H1 (cell line): ENCODE measurements at regions not wholly inside any gene's neighbourhood (a gene's known extent, or its start where the extent isn't known, plus 50 kb on each side); places are given as distances from the start of the nearest gene placed in this dataset.

Source experiments
- CTCF ChIA-PET: fragments of 300-600 bp; sonication (Branson Sonifier 250); formaldehyde crosslinking; loops from one replicate; lab custom pipeline; 2021; ENCODE audit not compliant: partially characterized antibody; lab: Charles Lee
- POLR2A ChIA-PET: fragments of 300-600 bp; sonication (Branson Sonifier 250); formaldehyde crosslinking; loops from one replicate; lab custom pipeline; 2021; ENCODE audit warnings: inconsistent platforms; ENCODE audit not compliant: partially characterized antibody; lab: Charles Lee
- DNase-seq, 2 experiments: peaks; one replicate each; pipeline versions ENCODE4 v3.0.0 to v3.0.0-alpha.2; 2010 to 2022; ENCODE audit warnings: low spot score in 2 of 2, low read depth in 1 of 2, mixed read lengths in 1 of 2
- FAIRE-seq: peaks from 2 replicates; lab custom pipeline; 2011; peaks lifted over from hg19 to GRCh38; lab: Jason Lieb, UNC
- H2AFZ ChIP-seq: 2 replicates; pipeline ENCODE4 v1.8.1; 2012; ENCODE audit warnings: low read length, inconsistent platforms
- H2AK5ac ChIP-seq: 2 replicates; pipeline ENCODE4 v1.6.1; 2013; ENCODE audit warnings: low read depth, low read length
- H2BK120ac ChIP-seq: replicated peaks from 2 replicates; pipeline ENCODE3; 2013; ENCODE audit warnings: low read depth, low read length, inconsistent platforms
- H2BK12ac ChIP-seq: 2 replicates; pipeline ENCODE4 v1.6.1; 2013; ENCODE audit warnings: low read depth, low read length
- H2BK15ac ChIP-seq: 2 replicates; pipeline ENCODE4 v1.6.1; 2013; ENCODE audit warnings: low read length
- H2BK20ac ChIP-seq: 2 replicates; pipeline ENCODE4 v1.6.1; 2013; ENCODE audit warnings: low read length
- H2BK5ac ChIP-seq: 2 replicates; pipeline ENCODE4 v1.6.1; 2013; ENCODE audit warnings: low read depth, low read length
- H3K14ac ChIP-seq: 2 replicates; pipeline ENCODE4 v1.6.1; 2013; ENCODE audit warnings: inconsistent platforms; ENCODE audit not compliant: insufficient read length
- H3K18ac ChIP-seq: 2 replicates; pipeline ENCODE4 v1.6.1; 2013; ENCODE audit warnings: low read length; ENCODE audit errors: extremely low read depth
- H3K23ac ChIP-seq: 2 replicates; pipeline ENCODE4 v1.6.1; 2013; ENCODE audit warnings: inconsistent platforms; ENCODE audit not compliant: insufficient read length
- H3K23me2 ChIP-seq: 2 replicates; pipeline ENCODE4 v1.6.1; 2013; ENCODE audit warnings: low read depth, low read length
- H3K27ac ChIP-seq: 2 replicates; pipeline ENCODE4 v1.6.1; 2011; ENCODE audit warnings: low read depth, low read length, inconsistent platforms
- H3K27me3 ChIP-seq, 4 experiments: replicated peaks in 1 of 4; 1 replicate in 1 of 4; 2 replicates in 3 of 4; pipeline versions ENCODE4 v1.6.1 to v1.8.1; 2011 to 2013; ENCODE audit warnings: low read length in 3 of 4, mild to moderate bottlenecking in 3 of 4, inconsistent platforms in 2 of 4, mixed read lengths in 2 of 4, moderate library complexity in 1 of 4; ENCODE audit not compliant: control insufficient read depth in 3 of 4, insufficient read depth in 3 of 4; ENCODE audit errors: extremely low read depth in 1 of 4
- H3K36me3 ChIP-seq, 4 experiments: 2 replicates each; pipeline versions ENCODE4 v1.6.1 to v1.8.1; 2011 to 2013; ENCODE audit warnings: mild to moderate bottlenecking in 4 of 4, low read length in 3 of 4, moderate library complexity in 2 of 4, control low read depth in 1 of 4, inconsistent platforms in 1 of 4; ENCODE audit not compliant: insufficient read depth in 4 of 4, control insufficient read depth in 2 of 4
- H3K4ac ChIP-seq: replicated peaks from 2 replicates; pipeline ENCODE3; 2013; ENCODE audit warnings: low read length, low read depth, mixed read lengths, inconsistent platforms; ENCODE audit not compliant: insufficient read length
- H3K4me1 ChIP-seq, 4 experiments: replicated peaks in 1 of 4; 1 replicate in 1 of 4; 2 replicates in 3 of 4; pipeline versions ENCODE4 v1.6.1 to v1.8.1; 2011 to 2013; ENCODE audit warnings: low read length in 3 of 4, inconsistent platforms in 2 of 4, mixed read lengths in 1 of 4; ENCODE audit not compliant: insufficient read depth in 4 of 4, control insufficient read depth in 3 of 4
- H3K4me2 ChIP-seq, 2 experiments: 2 replicates each; pipeline versions ENCODE4 v1.6.1 to v1.8.1; 2011 to 2013; ENCODE audit warnings: low read depth in 2 of 2, low read length in 2 of 2, control low read depth in 1 of 2, inconsistent platforms in 1 of 2, mild to moderate bottlenecking in 1 of 2; ENCODE audit not compliant: insufficient read depth in 1 of 2
- H3K4me3 ChIP-seq, 4 experiments: fragments of 200-600, 300-600 bp in 1 of 4; sonication (generic), shearing (Covaris generic), sonication (Bioruptor Twin) in 1 of 4; 2 replicates each; pipeline versions ENCODE4 v1.5.1 to v1.8.1; 2011 to 2016; ENCODE audit warnings: low read length in 4 of 4, low read depth in 3 of 4, control low read depth in 2 of 4, inconsistent platforms in 2 of 4, mild to moderate bottlenecking in 2 of 4, mixed read lengths in 1 of 4, moderate library complexity in 1 of 4; ENCODE audit not compliant: insufficient read depth in 2 of 4; ENCODE audit errors: extremely low read depth in 1 of 4
- H3K56ac ChIP-seq: replicated peaks from 2 replicates; pipeline ENCODE3; 2013; ENCODE audit warnings: low read depth, mild to moderate bottlenecking, mixed read lengths, low read length, inconsistent platforms; ENCODE audit not compliant: insufficient read length
- H3K79me1 ChIP-seq: 2 replicates; pipeline ENCODE4 v1.6.1; 2013; ENCODE audit warnings: low read depth, low read length, control low read depth
- H3K79me2 ChIP-seq, 2 experiments: 2 replicates each; pipeline versions ENCODE4 v1.6.1 to v1.8.1; 2012 to 2013; ENCODE audit warnings: low read length in 2 of 2, mild to moderate bottlenecking in 2 of 2, inconsistent platforms in 1 of 2; ENCODE audit not compliant: insufficient read depth in 2 of 2, control insufficient read depth in 1 of 2
- H3K9ac ChIP-seq, 4 experiments: replicated peaks in 1 of 4; 1 replicate in 1 of 4; 2 replicates in 3 of 4; pipeline versions ENCODE4 v1.6.1 to v1.8.1; 2011 to 2013; ENCODE audit warnings: low read depth in 3 of 4, low read length in 3 of 4, control low read depth in 2 of 4, mild to moderate bottlenecking in 2 of 4, moderate library complexity in 2 of 4, inconsistent platforms in 1 of 4; ENCODE audit errors: extremely low read depth in 1 of 4
- H3K9me3 ChIP-seq, 2 experiments: 2 replicates each; pipeline versions ENCODE4 v1.6.1 to v1.8.1; 2012 to 2013; ENCODE audit warnings: mild to moderate bottlenecking in 2 of 2, moderate library complexity in 2 of 2, control low read depth in 1 of 2, inconsistent platforms in 1 of 2, low read depth in 1 of 2, low read length in 1 of 2, mixed read lengths in 1 of 2; ENCODE audit not compliant: insufficient read depth in 2 of 2
- H4K20me1 ChIP-seq, 2 experiments: replicated peaks in 1 of 2; 2 replicates each; pipeline versions ENCODE3 to v1.8.1; 2011 to 2013; ENCODE audit warnings: inconsistent platforms in 2 of 2, low read length in 2 of 2, mild to moderate bottlenecking in 1 of 2; ENCODE audit not compliant: insufficient read depth in 2 of 2, control insufficient read depth in 1 of 2
- H4K5ac ChIP-seq: 2 replicates; pipeline ENCODE4 v1.6.1; 2013; ENCODE audit warnings: low read length, low read depth, mixed read lengths, inconsistent platforms; ENCODE audit not compliant: insufficient read length
- H4K8ac ChIP-seq: 2 replicates; pipeline ENCODE4 v1.8.0; 2013; ENCODE audit warnings: mild to moderate bottlenecking, moderate library complexity, low read length, inconsistent platforms; ENCODE audit not compliant: insufficient read depth; ENCODE audit errors: extremely low read depth
- H4K91ac ChIP-seq: replicated peaks from 2 replicates; pipeline ENCODE3; 2013; ENCODE audit warnings: low read length, mixed read lengths, inconsistent platforms; ENCODE audit not compliant: insufficient read length
- BCL11A ChIP-seq, 2 experiments: IDR thresholded peaks; one replicate each; pipeline ENCODE4 v1.6.1; 2011; ENCODE audit warnings: low read depth in 2 of 2, low read length in 2 of 2, mild to moderate bottlenecking in 2 of 2
- BRCA1 ChIP-seq: IDR thresholded peaks from 2 replicates; pipeline ENCODE4 v1.6.1; 2012; ENCODE audit warnings: low read depth, low read length, improper control_type of control experiment
- CBX8 ChIP-seq: fragments of 300-800, 300-1000 bp; sonication (generic); IDR thresholded peaks from 2 replicates; pipeline ENCODE4 v1.7.1; 2016; ENCODE audit warnings: low read depth, low read length, borderline replicate concordance
- CHD2 ChIP-seq: IDR thresholded peaks from 2 replicates; pipeline ENCODE4 v1.6.1; 2012; ENCODE audit warnings: low read length, improper control_type of control experiment
- EZH2 ChIP-seq: fragments of 200-600 bp; sonication (generic); IDR thresholded peaks from 2 replicates; pipeline ENCODE4 v1.7.1; 2012; ENCODE audit warnings: low read depth, mild to moderate bottlenecking, moderate library complexity, low read length, inconsistent platforms; ENCODE audit not compliant: severe bottlenecking
- GTF2F1 ChIP-seq: IDR thresholded peaks from 2 replicates; pipeline ENCODE4 v1.6.1; 2012; ENCODE audit warnings: low read depth, low read length, improper control_type of control experiment, borderline replicate concordance
- HDAC6 ChIP-seq: IDR thresholded peaks from one replicate; pipeline ENCODE4 v1.7.1; 2012; ENCODE audit warnings: low read depth, mild to moderate bottlenecking, inconsistent platforms, low read length, moderate library complexity
- NANOG ChIP-seq: IDR thresholded peaks from 2 replicates; pipeline ENCODE4 v1.6.1; 2011; ENCODE audit warnings: low read length, low read depth, mild to moderate bottlenecking, inconsistent platforms; ENCODE audit not compliant: insufficient read depth, poor library complexity, severe bottlenecking
- NRF1 ChIP-seq: IDR thresholded peaks from 2 replicates; pipeline ENCODE4 v1.6.1; 2011; ENCODE audit warnings: mild to moderate bottlenecking, low read depth, low read length, improper control_type of control experiment
- TCF12 ChIP-seq: IDR thresholded peaks from 2 replicates; pipeline ENCODE4 v1.6.1; 2011; ENCODE audit warnings: low read depth, mild to moderate bottlenecking, low read length
- YY1 ChIP-seq: IDR thresholded peaks from 2 replicates; pipeline ENCODE4 v1.6.1; 2011; ENCODE audit warnings: low read depth, mild to moderate bottlenecking, low read length
- WGBS, 2 experiments: shearing (Covaris generic) in 1 of 2; methylation state at CpG; one replicate each; pipeline versions ENCODE4 v1.1.6 to v1.1.7; 2013 to 2015; ENCODE audit warnings: low lambda C conversion rate in 2 of 2, mixed read lengths in 2 of 2, inconsistent platforms in 1 of 2, low coverage in 1 of 2, missing lambda C conversion rate in 1 of 2; ENCODE audit not compliant: insufficient replicate concordance in 2 of 2, insufficient coverage in 1 of 2, insufficient read length in 1 of 2; ENCODE audit errors: extremely low coverage in 1 of 2, missing lambda C conversion rate in 1 of 2; 5-methylcytosine and 5-hydroxymethylcytosine counted together
- TF ChIP-seq, protein P1 (sequence below): IDR thresholded peaks from 2 replicates; pipeline ENCODE4 v1.6.1; 2011; ENCODE audit warnings: low read length, improper control_type of control experiment
- TF ChIP-seq, protein P2 (sequence below): IDR thresholded peaks from 2 replicates; pipeline ENCODE4 v1.6.1; 2011; ENCODE audit warnings: low read depth, mild to moderate bottlenecking, low read length; ENCODE audit not compliant: insufficient read depth

DNA sequence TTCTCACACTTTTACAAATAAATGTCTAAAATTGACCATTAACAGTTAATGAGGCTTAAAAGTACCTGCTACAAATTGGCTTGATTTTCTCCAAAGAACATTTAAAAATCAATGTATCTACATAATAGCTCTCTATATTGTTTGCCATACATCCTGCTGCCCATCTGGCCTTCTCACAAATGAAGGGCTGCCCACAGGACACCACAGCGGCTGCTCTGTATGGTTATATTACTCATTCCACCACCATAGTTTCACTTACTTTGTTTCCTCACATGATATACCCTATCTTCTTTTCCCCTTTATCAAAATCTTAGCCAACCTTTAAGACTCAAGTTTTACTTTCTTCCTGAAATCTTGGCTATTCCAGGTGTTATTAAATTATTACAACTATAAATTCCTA is 407.7 kb upstream of the HTR1E start:
- no peaks in the 10 kb centered on the region for H3K4me1 ChIP-seq
- H3K23me2 ChIP-seq, result no peaks in the 10 kb centered on the region
- no peak overlapping the region for H3K18ac ChIP-seq
- H2AFZ ChIP-seq, result no peak overlapping the region
- no peaks in the 10 kb centered on the region for H4K20me1 ChIP-seq
- no peak overlapping the region for H3K4ac ChIP-seq
- no peak overlapping the region for H3K23ac ChIP-seq
- no peak overlapping the region for H4K8ac ChIP-seq
- no peak overlapping the region for H3K4me2 ChIP-seq
- H3K56ac ChIP-seq, result no peak overlapping the region
- H2BK5ac ChIP-seq, result no peak overlapping the region
- H2BK120ac ChIP-seq, result no peak overlapping the region
- H3K27me3 ChIP-seq, result no peaks in the 10 kb centered on the region
- H2BK20ac ChIP-seq, result no peak overlapping the region
- H3K4me3 ChIP-seq, result no peak overlapping the region
- WGBS, 2 experiments, result 81% methylated on average over 1 of the region's 1 CpG; no CpG with 5 or more reads in 1 of the 2 experiments
- no peak overlapping the region for H3K14ac ChIP-seq
- no peak overlapping the region for H3K27ac ChIP-seq
- H2AK5ac ChIP-seq, result no peak overlapping the region
- no peak overlapping the region for H2BK15ac ChIP-seq
- POLR2A ChIA-PET, result no interaction called here
- no peak for FAIRE-seq
- no peak overlapping the region for H2BK12ac ChIP-seq
- no peaks in the 10 kb centered on the region for H3K79me2 ChIP-seq
- H3K9me3 ChIP-seq, result no peaks in the 10 kb centered on the region
- H3K36me3 ChIP-seq, result no peaks in the 10 kb centered on the region
- H4K5ac ChIP-seq, result no peak overlapping the region
- H4K91ac ChIP-seq, result no peak overlapping the region
- no peak for DNase-seq
- CTCF ChIA-PET, result no interaction called here
- no peaks in the 10 kb centered on the region for H3K79me1 ChIP-seq
- no peak overlapping the region for H3K9ac ChIP-seq
- no peak for TF ChIP-seq CHD2
- no peak for TF ChIP-seq YY1
- no peak for TF ChIP-seq NANOG
- TF ChIP-seq HDAC6, result no peak
- TF ChIP-seq NRF1, result no peak
- no peak for TF ChIP-seq CBX8
- TF ChIP-seq GTF2F1, result no peak
- TF ChIP-seq TCF12, result no peak
- no peak for TF ChIP-seq EZH2
- no peak for TF ChIP-seq BRCA1
- TF ChIP-seq, protein P1, sequence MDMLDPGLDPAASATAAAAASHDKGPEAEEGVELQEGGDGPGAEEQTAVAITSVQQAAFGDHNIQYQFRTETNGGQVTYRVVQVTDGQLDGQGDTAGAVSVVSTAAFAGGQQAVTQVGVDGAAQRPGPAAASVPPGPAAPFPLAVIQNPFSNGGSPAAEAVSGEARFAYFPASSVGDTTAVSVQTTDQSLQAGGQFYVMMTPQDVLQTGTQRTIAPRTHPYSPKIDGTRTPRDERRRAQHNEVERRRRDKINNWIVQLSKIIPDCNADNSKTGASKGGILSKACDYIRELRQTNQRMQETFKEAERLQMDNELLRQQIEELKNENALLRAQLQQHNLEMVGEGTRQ, result no peak
- no peak for TF ChIP-seq BCL11A (IDR thresholded peaks at IDR 0.05; ENCODE audit: low read depth in 2 of 2, low read length in 2 of 2)
- TF ChIP-seq, protein P2, sequence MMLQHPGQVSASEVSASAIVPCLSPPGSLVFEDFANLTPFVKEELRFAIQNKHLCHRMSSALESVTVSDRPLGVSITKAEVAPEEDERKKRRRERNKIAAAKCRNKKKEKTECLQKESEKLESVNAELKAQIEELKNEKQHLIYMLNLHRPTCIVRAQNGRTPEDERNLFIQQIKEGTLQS, result no peak
